ENCODE measurements at regions not wholly inside any gene's neighbourhood (a gene's known extent, or its start where the extent isn't known, plus 50 kb on each side); places are given as distances from the start of the nearest gene placed in this dataset.

- TF ChIP-seq SUZ12 (IDR thresholded peaks at IDR 0.05; ENCODE audit: extremely low read depth, insufficient read depth, insufficient read length) (no peak), YY1 (IDR thresholded peaks at IDR 0.05; ENCODE audit: insufficient read depth, insufficient read length) (no peak), ZNF274 (IDR thresholded peaks at IDR 0.05; ENCODE audit: low read depth, low read length) (no peak)
These were observed 699.9 kb downstream of the FRK start for GRCh38 chr6:115360602-115361325.
